ENCODE measurements at regions not wholly inside any gene's neighbourhood (a gene's known extent, or its start where the extent isn't known, plus 50 kb on each side); places are given as distances from the start of the nearest gene placed in this dataset.

GRCh38 chr7:46155367-46155766, 234.3 kb upstream of the IGFBP3 start:
- ATAC-seq (ENCODE audit: poor library complexity) (no peak), DNase-seq (no peak)
- no peaks in the 10 kb centered on the region for H3K4me1 Mint-ChIP-seq (ENCODE audit: low read depth)
- ChIA-PET CTCF (no interaction called here), POLR2A (no interaction called here)
- intact Hi-C loops (cut with DNase I, micrococcal nuclease) = no loop called here
- no peaks in the 10 kb centered on the region for H3K4me1 ChIP-seq (ENCODE audit: insufficient read depth, low read length)
- no peak overlapping the region for H3K27ac Mint-ChIP-seq
- TF ChIP-seq CTCF (IDR thresholded peaks at IDR 0.05) = no peak
- no peaks in the 10 kb centered on the region for H3K27me3 Mint-ChIP-seq
- no peaks in the 10 kb centered on the region for H3K36me3 Mint-ChIP-seq (ENCODE audit: low read depth)
- no peak overlapping the region for H3K27ac ChIP-seq (ENCODE audit: low read depth in 1 of 2, low read length in 2 of 2)
- no peaks in the 10 kb centered on the region for H3K9me3 ChIP-seq (ENCODE audit: control insufficient read depth in 1 of 2, insufficient read depth in 1 of 2, low read length in 2 of 2)
- H3K4me3 Mint-ChIP-seq = no peak overlapping the region
- H3K9me3 Mint-ChIP-seq = peaks cover 2% of the 10 kb centered on the region
- H3K36me3 ChIP-seq (ENCODE audit: insufficient read depth, low read length) = no peaks in the 10 kb centered on the region
- H3K4me3 ChIP-seq (ENCODE audit: low read length) = no peak overlapping the region
- no peaks in the 10 kb centered on the region for H3K27me3 ChIP-seq (ENCODE audit: control insufficient read depth in 1 of 2, insufficient read depth in 2 of 2, low read length in 2 of 2)

GRCh38 chr7:46153951-46154787, 233.1 kb upstream of the IGFBP3 start:
- H3K9me3 Mint-ChIP-seq = peaks cover 2% of the 10 kb centered on the region
- CTCF ChIA-PET = no interaction called here
- H3K27ac Mint-ChIP-seq = no peak overlapping the region
- H3K4me3 Mint-ChIP-seq = no peak overlapping the region
- H3K36me3 Mint-ChIP-seq (ENCODE audit: low read depth) = no peaks in the 10 kb centered on the region
- no peak overlapping the region for H3K4me3 ChIP-seq (ENCODE audit: low read length)
- H3K27me3 ChIP-seq (ENCODE audit: control insufficient read depth in 1 of 2, insufficient read depth in 2 of 2, low read length in 2 of 2) = no peaks in the 10 kb centered on the region
- H3K36me3 ChIP-seq (ENCODE audit: insufficient read depth, low read length) = no peaks in the 10 kb centered on the region
- H3K4me1 ChIP-seq (ENCODE audit: insufficient read depth, low read length) = no peaks in the 10 kb centered on the region
- TF ChIP-seq CTCF (IDR thresholded peaks at IDR 0.05) = no peak
- no peaks in the 10 kb centered on the region for H3K27me3 Mint-ChIP-seq
- DNase-seq (no peak), ATAC-seq (ENCODE audit: poor library complexity) (no peak)
- H3K9me3 ChIP-seq (ENCODE audit: control insufficient read depth in 1 of 2, insufficient read depth in 1 of 2, low read length in 2 of 2) = no peaks in the 10 kb centered on the region
- H3K27ac ChIP-seq (ENCODE audit: low read depth in 1 of 2, low read length in 2 of 2) = no peak overlapping the region
- POLR2A ChIA-PET = no interaction called here
- no peaks in the 10 kb centered on the region for H3K4me1 Mint-ChIP-seq (ENCODE audit: low read depth)
- intact Hi-C loops (cut with DNase I, micrococcal nuclease) = no loop called here

GRCh38 chr7:46153583-46153950, 232.5 kb upstream of the IGFBP3 start:
- ATAC-seq (ENCODE audit: poor library complexity) = no peak
- H3K36me3 ChIP-seq (ENCODE audit: insufficient read depth, low read length) = no peaks in the 10 kb centered on the region
- no peak for DNase-seq
- no peaks in the 10 kb centered on the region for H3K4me1 ChIP-seq (ENCODE audit: insufficient read depth, low read length)
- Mint-ChIP-seq H3K27ac (no peak overlapping the region), H3K9me3 (peaks cover 2% of the 10 kb centered on the region), H3K36me3 (ENCODE audit: low read depth) (no peaks in the 10 kb centered on the region), H3K4me1 (ENCODE audit: low read depth) (no peaks in the 10 kb centered on the region), H3K4me3 (no peak overlapping the region), H3K27me3 (no peaks in the 10 kb centered on the region)
- intact Hi-C loops (cut with DNase I, micrococcal nuclease) = no loop called here
- H3K27me3 ChIP-seq (ENCODE audit: control insufficient read depth in 1 of 2, insufficient read depth in 2 of 2, low read length in 2 of 2) = no peaks in the 10 kb centered on the region
- no peaks in the 10 kb centered on the region for H3K9me3 ChIP-seq (ENCODE audit: control insufficient read depth in 1 of 2, insufficient read depth in 1 of 2, low read length in 2 of 2)
- TF ChIP-seq CTCF (IDR thresholded peaks at IDR 0.05) = no peak
- ChIA-PET POLR2A (no interaction called here), CTCF (no interaction called here)
- no peak overlapping the region for H3K4me3 ChIP-seq (ENCODE audit: low read length)
- no peak overlapping the region for H3K27ac ChIP-seq (ENCODE audit: low read depth in 1 of 2, low read length in 2 of 2)

Measured in CD4-positive, alpha-beta T cell (primary cell).